22Rv1 (cell line): ENCODE measurements at regions not wholly inside any gene's neighbourhood (a gene's known extent, or its start where the extent isn't known, plus 50 kb on each side); places are given as distances from the start of the nearest gene placed in this dataset.
"Not testable (repeated sequence)": the region's sequence is repeated elsewhere in the genome, so short reads cannot be mapped to it uniquely, and the experiment has no call there.

Experiments
- H3K27ac ChIP-seq: fragments of 450-650 bp; 2 replicates; pipeline ENCODE4 v1.5.1; 2017
- CTCF ChIP-seq: fragments of 450-650 bp; IDR thresholded peaks from 2 replicates; pipeline ENCODE4 v1.5.1; 2017; ENCODE audit warnings: mild to moderate bottlenecking
- ZFX ChIP-seq: fragments of 450-650 bp; IDR thresholded peaks from 2 replicates; pipeline ENCODE4 v1.6.1; 2017; ENCODE audit warnings: antibody characterized with exemption, borderline replicate concordance

- H3K27ac ChIP-seq = no peak overlapping the region
- TF ChIP-seq ZFX = no peak
- TF ChIP-seq CTCF = no peak
These were observed 154.2 kb upstream of the MAGEC2 start for GRCh38 chrX:142359331-142359730.

GRCh38 chrX:142327182-142327581, 122.1 kb upstream of the MAGEC2 start:
- no peak overlapping the region for H3K27ac ChIP-seq
- no peak for TF ChIP-seq ZFX
- TF ChIP-seq CTCF = no peak

- no peak for TF ChIP-seq CTCF
- TF ChIP-seq ZFX = no peak
- no peak overlapping the region for H3K27ac ChIP-seq
These were observed 107.5 kb upstream of the MAGEC2 start for GRCh38 chrX:142312591-142312990.

GRCh38 chrX:142299406-142299805, 94.3 kb upstream of the MAGEC2 start:
- no peak for TF ChIP-seq CTCF
- no peak for TF ChIP-seq ZFX
- no peak overlapping the region for H3K27ac ChIP-seq

GRCh38 chrX:142296421-142296820, 91.3 kb upstream of the MAGEC2 start:
- no peak for TF ChIP-seq CTCF
- no peak for TF ChIP-seq ZFX
- no peak overlapping the region for H3K27ac ChIP-seq

GRCh38 chrX:142295190-142295589, 90.1 kb upstream of the MAGEC2 start:
- no peak for TF ChIP-seq ZFX
- TF ChIP-seq CTCF = no peak
- no peak overlapping the region for H3K27ac ChIP-seq

- H3K27ac ChIP-seq = not testable (repeated sequence)
These were observed 65.1 kb upstream of the MAGEC2 start for GRCh38 chrX:142270166-142270565.

GRCh38 chrX:142266417-142266816, 61.3 kb upstream of the MAGEC2 start:
- no peak overlapping the region for H3K27ac ChIP-seq
- TF ChIP-seq CTCF (no peak), ZFX (no peak)

- H3K27ac ChIP-seq = not testable (repeated sequence)
These were observed 60.5 kb upstream of the MAGEC2 start for GRCh38 chrX:142265549-142265948.
